G401 (cell line): ENCODE measurements at regions not wholly inside any gene's neighbourhood (a gene's known extent, or its start where the extent isn't known, plus 50 kb on each side); places are given as distances from the start of the nearest gene placed in this dataset.

ENCODE experiments used
- DNase-seq: peaks from one replicate; pipeline ENCODE4 v3.0.0-alpha.2; 2015; ENCODE audit warnings: low spot score
- in situ Hi-C: cut with HindIII; loops from 2 replicates; pipeline ENCODE4 v1.10.0; 2016; ENCODE audit warnings: low sequenced_read_pairs, mixed read lengths

GRCh38 chr6:134464690-134465411 is 146.9 kb upstream of the SGK1 start:
- in situ Hi-C loops, result no loop called here
- DNase-seq, result no peak

GRCh38 chr6:134458857-134459657 is 141.1 kb upstream of the SGK1 start:
- in situ Hi-C loops, result no loop called here
- no peak for DNase-seq

DNA sequence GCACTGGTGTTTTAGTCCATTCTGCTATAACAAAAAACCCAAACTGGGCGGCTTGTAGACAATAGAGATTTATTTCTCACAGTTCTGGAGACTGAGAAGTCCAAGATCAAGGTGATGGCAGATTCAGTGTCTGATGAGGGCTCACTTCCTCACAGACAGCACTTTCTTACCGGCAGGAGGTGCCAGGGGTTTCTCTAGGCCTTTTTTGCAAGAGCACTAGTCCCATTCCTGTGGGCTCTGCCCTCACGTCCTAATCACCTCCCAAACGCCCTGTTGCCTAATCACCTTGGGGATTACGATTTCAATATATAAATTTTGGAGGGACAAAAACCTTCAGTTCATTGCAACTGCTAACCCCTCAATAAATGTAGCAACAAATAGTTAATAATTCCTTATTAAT is 140.0 kb upstream of the SGK1 start:
- no peak for DNase-seq
- in situ Hi-C loops, result no loop called here

GRCh38 chr6:134456226-134456625 is 138.3 kb upstream of the SGK1 start:
- in situ Hi-C loops, result no loop called here

DNA sequence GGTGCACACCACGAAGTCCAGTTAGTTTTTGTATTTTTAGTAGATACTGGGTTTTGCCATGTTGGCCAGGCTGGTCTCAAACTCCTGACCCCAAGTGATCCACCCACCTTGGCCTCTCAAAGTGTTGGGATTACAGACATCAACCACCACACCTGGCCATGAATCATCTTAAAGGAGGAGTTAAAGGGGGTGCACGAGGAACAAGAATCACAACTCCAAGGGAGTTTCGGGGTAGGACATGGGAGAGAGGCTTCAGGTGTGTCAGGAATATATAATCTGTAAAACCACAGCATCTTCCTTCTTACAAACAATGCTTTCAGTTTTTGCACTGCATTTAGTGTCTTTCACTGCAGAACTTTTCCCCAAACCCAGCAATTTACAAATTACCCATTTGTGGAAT is 137.4 kb upstream of the SGK1 start:
- DNase-seq, result no peak
- in situ Hi-C loops, result no loop called here

More at GRCh38 chr6:134456226-134456625, 138.3 kb upstream of the SGK1 start:
- DNase-seq, result no peak

DNA sequence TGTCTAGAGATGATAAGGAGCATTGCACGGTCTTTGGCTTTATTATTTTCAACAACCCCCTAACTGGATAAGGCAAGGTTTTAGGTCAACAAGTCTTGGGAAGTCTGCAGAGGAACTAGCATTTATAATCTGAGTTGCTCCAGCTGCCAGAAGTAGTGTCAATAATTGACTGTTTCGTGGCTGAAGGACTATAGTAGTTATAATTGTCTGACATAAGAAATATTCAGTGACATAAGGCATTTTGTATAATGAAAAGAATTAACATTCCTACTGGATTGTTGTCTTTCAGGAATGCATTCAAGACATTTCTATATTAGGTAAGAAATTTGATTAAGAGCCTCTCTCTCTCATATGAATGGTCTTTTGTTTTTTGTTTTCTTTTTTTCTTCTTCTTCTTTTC is 136.9 kb upstream of the SGK1 start:
- in situ Hi-C loops, result no loop called here

GRCh38 chr6:134453792-134454510 is 136.0 kb upstream of the SGK1 start:
- DNase-seq, result no peak
- in situ Hi-C loops, result no loop called here

More for the DNA sequence above, 136.9 kb upstream of the SGK1 start:
- no peak for DNase-seq

DNA sequence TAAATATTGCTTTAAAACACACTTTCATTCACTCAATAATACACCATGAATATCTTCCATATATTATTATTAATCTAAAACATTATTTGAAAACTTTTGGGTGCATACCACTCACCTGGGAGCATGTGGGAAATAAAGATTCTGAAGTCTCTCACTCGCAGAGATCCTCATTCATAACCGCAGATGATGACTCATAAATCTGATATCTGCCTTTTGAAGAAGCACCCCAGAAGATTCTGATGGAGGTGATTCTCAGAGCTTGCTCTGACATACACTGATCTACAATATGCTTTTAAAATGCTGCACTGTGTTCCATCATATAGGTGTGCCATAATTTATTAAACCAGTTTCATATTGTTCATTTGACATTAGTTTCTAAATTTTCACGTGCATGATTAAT is 135.0 kb upstream of the SGK1 start:
- no peak for DNase-seq
- in situ Hi-C loops, result no loop called here

DNA sequence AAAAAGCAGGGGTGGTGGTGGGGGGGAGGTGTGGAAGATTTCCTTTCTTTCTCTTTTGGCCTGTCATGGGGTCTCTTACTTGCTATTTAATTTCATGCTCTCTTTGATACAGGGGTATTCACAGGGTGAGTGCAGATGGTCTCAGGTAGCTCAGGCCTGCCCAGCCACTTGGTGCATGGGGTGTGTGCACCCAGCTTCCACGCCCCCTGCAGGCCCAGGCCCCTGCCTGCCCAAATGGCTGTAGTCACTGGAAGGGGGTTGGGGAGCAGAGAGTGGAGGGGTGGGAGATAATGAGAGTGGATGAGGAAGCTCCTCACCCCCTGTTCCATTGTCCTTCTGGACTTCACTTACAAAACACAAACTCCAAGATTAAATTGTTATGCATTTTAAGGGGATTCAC is 133.6 kb upstream of the SGK1 start:
- no peak for DNase-seq

DNA sequence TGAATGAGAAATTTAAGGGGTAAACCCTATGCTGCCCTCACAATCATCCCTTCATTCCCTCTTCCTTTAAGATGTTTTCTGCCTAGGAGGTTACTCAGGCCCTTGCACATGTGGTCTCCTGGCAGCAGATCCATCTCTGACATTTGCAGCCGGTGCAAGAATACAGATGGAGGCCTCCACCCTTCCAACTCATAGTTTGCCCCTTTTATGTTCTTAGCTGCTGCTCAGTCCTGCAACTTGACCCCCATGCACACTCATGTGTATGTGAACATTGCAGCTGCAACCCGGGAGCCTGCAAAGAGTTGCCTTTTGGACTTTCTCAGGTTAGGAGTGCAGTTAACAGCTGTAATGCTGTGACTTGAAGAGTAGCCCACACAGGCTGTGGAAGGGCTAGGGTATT is 131.9 kb upstream of the SGK1 start:
- DNase-seq, result no peak
- in situ Hi-C loops, result no loop called here

More for the DNA sequence above, 133.6 kb upstream of the SGK1 start:
- in situ Hi-C loops, result no loop called here

DNA sequence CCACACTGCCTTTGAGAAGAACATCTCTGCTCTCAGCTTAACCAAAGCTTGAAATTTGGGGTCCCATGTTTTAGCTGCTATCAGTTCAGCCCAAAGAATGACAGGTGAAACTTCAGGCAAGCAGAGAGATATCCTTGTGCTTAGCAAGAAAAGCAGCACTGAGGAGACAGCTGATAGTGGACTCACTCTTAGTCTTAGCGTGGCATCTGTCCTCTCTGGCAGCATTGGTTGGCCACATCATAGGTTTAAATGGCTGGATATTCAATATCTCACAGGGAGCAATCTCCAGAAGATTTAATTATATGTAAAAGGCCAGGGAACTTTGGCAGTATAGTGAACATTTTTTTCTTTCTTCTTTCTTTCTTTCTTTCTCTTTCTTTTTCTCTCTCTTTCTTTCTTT is 131.1 kb upstream of the SGK1 start:
- DNase-seq, result no peak
- in situ Hi-C loops, result no loop called here

GRCh38 chr6:134447883-134448387 is 130.0 kb upstream of the SGK1 start:
- in situ Hi-C loops, result no loop called here
- no peak for DNase-seq

GRCh38 chr6:134447423-134447822 is 129.5 kb upstream of the SGK1 start:
- DNase-seq, result no peak
- in situ Hi-C loops, result no loop called here

- in situ Hi-C loops, result no loop called here
- no peak for DNase-seq
These were observed 129.0 kb upstream of the SGK1 start for GRCh38 chr6:134446896-134447295.

DNA sequence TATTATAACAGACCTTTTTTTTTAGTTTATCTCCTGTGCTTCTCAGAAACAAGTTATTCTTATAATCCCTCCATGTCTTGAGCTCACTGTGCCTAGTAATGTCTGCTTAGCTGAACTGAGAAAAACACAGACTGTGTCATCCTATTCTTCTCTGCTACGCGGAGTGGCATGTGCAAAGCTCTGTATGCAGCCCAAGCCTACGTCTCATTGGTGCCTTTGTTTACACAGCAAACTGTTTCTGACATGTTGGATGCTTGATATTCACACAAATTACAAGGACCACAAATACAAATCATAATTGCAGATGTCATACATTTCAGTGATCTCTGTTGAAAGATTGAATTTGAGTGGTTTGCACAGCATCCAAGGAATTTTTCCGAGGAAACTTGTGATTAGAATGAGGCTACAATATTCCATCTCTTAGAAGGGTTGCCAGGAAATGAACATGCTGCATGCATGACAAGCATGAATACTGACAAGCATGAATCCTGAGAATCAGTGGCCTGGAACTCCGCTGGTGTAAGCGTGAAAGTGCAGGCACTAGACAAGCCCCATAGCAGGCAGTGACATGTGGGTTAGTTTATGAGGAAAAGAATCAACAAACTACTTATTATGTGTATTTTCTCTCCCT is 128.4 kb upstream of the SGK1 start:
- in situ Hi-C loops, result no loop called here
- DNase-seq, result peak; percentile 12

DNA sequence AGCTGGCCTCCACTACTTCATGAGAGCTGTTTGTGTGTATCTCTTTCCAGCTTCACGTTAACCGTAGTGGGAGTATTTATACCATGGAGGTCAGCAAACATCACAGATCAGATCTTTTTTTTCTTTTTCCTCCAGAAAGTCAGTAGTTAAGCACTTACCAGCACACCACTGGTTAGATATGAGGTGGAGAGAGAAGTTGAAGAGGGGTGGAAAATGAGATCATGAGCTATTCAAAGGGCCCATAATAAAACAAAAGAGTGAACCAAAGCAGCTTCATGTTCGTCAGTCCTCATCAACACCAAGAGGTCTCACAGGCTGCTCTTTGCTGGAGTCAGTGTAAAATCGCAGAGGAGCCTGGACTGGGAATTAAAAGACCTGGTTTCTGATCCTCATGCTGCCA is 125.1 kb upstream of the SGK1 start:
- in situ Hi-C loops, result no loop called here
- DNase-seq, result no peak

GRCh38 chr6:134442073-134442472 is 124.2 kb upstream of the SGK1 start:
- in situ Hi-C loops, result no loop called here

DNA sequence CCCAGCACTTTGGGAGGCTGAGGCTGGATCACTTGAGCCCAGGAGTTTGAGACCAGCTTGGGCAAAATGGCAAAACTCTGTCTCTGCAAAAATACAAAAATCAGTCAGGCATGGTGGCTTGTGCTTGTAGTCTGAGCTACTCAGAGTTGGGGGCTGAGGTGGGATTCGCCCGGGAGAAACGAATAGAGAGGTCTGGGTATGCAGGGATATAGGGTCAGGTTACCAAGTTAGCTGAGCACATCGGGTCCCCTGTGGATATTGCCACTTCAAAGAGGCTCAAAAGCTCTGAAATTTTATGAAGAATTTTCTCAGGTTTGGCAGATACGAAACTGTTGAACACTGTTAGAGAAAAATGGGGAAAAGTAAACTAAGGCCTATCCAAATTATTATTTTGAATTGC is 120.9 kb upstream of the SGK1 start:
- DNase-seq, result no peak
- in situ Hi-C loops, result no loop called here

More at GRCh38 chr6:134442073-134442472, 124.2 kb upstream of the SGK1 start:
- DNase-seq, result no peak

DNA sequence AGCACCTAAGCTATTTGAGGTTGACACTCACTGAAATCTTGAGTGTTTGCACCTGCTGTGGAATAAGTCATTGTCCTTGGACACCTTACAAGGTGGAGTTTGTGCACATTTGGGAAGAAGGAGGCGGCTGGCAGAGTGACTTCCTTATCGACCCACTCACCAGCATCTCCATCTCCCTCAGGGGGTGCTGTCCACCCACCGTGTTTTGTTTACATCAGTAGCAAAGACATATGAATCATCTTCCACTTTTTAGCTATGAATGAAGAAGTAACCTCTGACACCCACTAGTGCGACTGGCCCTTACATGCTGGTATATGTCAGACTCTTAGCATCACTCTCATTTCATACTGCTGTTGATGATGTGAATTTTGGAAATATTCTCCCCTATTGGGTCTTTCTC is 119.5 kb upstream of the SGK1 start:
- DNase-seq, result no peak
- in situ Hi-C loops, result no loop called here
